HUES48 (cell line): ENCODE measurements at regions not wholly inside any gene's neighbourhood (a gene's known extent, or its start where the extent isn't known, plus 50 kb on each side); places are given as distances from the start of the nearest gene placed in this dataset.

Experiments
- H3K27ac ChIP-seq: one replicate; pipeline ENCODE4 v1.7.0; 2013; ENCODE audit warnings: low read depth, low read length, inconsistent platforms
- H3K27me3 ChIP-seq: 2 replicates; pipeline ENCODE4 v1.6.1; 2013; ENCODE audit warnings: mild to moderate bottlenecking, low read length; ENCODE audit not compliant: control insufficient read depth, insufficient read depth
- H3K36me3 ChIP-seq: 2 replicates; pipeline ENCODE4 v1.6.1; 2013; ENCODE audit warnings: low read length; ENCODE audit not compliant: control insufficient read depth, insufficient read depth
- H3K4me1 ChIP-seq: 2 replicates; pipeline ENCODE4 v1.6.1; 2013; ENCODE audit warnings: mild to moderate bottlenecking, low read length; ENCODE audit not compliant: control insufficient read depth, insufficient read depth
- H3K4me3 ChIP-seq: 2 replicates; pipeline ENCODE4 v1.5.1; 2013; ENCODE audit warnings: mild to moderate bottlenecking, low read depth, low read length
- H3K9ac ChIP-seq: 2 replicates; pipeline ENCODE4 v1.6.1; 2013; ENCODE audit warnings: mild to moderate bottlenecking, low read depth, low read length, moderate library complexity
- H3K9me3 ChIP-seq: 2 replicates; pipeline ENCODE4 v1.6.1; 2013; ENCODE audit warnings: low read length; ENCODE audit not compliant: control insufficient read depth, insufficient read depth

DNA sequence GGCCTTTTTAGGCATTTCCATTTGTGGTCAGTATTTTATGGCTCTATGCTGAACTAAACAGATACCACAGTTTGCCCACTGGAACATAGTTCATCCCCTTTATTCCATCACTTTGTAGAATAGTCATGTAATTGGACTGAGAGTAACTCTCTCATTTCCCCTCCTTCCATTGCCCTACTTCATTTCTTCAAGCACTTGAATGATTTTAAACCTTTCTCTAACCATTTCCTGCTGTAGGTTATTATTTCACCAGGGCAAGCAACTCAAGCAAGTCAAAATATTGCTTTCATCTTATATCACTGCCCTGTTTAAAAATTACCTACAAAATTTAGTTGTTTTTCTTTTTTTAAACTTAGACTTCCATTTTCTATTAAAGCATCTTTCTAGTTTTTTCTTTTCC lies 177.0 kb downstream of the RAP2B start:
- peaks cover 15% of the 10 kb centered on the region; the same call in 1 of the 2 replicates for H3K9me3 ChIP-seq
- no peaks in the 10 kb centered on the region for H3K27me3 ChIP-seq
- no peak overlapping the region for H3K4me3 ChIP-seq
- H3K27ac ChIP-seq: no peak overlapping the region
- H3K4me1 ChIP-seq: no peaks in the 10 kb centered on the region
- no peaks in the 10 kb centered on the region for H3K36me3 ChIP-seq
- H3K9ac ChIP-seq: no peak overlapping the region

GRCh38 chr3:153343988-153344782 lies 182.2 kb downstream of the RAP2B start:
- no peaks in the 10 kb centered on the region for H3K36me3 ChIP-seq
- H3K9me3 ChIP-seq: peaks cover 17% of the 10 kb centered on the region; the same call in 1 of the 2 replicates
- no peak overlapping the region for H3K4me3 ChIP-seq
- peaks cover 12% of the 10 kb centered on the region for H3K4me1 ChIP-seq
- no peak overlapping the region for H3K27ac ChIP-seq
- peaks cover 9% of the 10 kb centered on the region for H3K27me3 ChIP-seq
- H3K9ac ChIP-seq: no peak overlapping the region

GRCh38 chr3:153348457-153349107 lies 186.6 kb downstream of the RAP2B start:
- peaks cover 17% of the 10 kb centered on the region for H3K4me1 ChIP-seq
- peaks cover 14% of the 10 kb centered on the region for H3K27me3 ChIP-seq
- H3K27ac ChIP-seq: peak overlapping the region; percentile 74
- peaks cover 3% of the 10 kb centered on the region; the same call in 1 of the 2 replicates for H3K9me3 ChIP-seq
- H3K4me3 ChIP-seq: peak overlapping the region; percentile 36; the same call in 1 of the 2 replicates
- no peaks in the 10 kb centered on the region for H3K36me3 ChIP-seq
- no peak overlapping the region for H3K9ac ChIP-seq

DNA sequence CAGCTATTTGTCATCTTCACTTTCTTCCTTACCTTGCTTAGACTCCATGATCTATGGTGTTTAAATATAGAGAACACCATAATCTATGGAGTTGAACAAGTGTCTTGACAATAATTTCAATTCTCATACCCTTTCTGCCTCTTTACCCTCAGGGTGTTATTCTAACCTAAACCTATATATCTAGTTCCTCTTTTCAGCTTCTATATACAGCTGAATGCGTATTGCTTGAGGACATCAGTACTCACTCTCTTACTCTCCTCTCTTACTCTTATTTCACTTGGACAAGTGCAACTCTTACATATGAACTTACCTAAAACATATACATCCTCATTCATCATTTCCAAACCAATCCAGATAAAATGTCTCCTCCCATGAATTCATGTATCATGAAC lies 187.1 kb downstream of the RAP2B start:
- Histone ChIP-seq H3K4me1 (peaks cover 17% of the 10 kb centered on the region), H3K27ac (peak overlapping the region; percentile 74), H3K36me3 (no peaks in the 10 kb centered on the region), H3K4me3 (0 out of 2 replicates have a peak overlapping the region, but pooled peaks have one; percentile 36), H3K9me3 (peaks cover 3% of the 10 kb centered on the region; the same call in 1 of the 2 replicates), H3K27me3 (peaks cover 14% of the 10 kb centered on the region), H3K9ac (no peak overlapping the region)

DNA sequence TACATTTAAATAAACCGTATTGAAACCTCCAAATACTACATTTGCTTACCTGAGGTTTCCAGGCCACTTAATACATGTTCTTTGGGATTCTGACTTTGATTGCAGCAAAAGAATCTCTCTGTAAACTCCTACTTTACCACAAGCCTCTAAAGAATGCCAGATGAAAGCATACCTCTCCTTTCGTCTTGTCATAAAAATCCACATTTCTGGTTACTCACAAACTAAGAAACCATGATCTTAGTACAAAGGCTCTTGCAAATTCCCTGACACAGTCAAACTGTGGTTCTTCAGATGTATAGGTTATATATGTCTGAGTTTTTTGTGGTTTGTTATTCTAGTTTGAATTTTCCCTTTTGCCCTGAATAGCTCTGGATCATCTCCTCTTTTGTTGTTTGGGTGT lies 188.4 kb downstream of the RAP2B start:
- H3K27me3 ChIP-seq: peaks cover 14% of the 10 kb centered on the region

GRCh38 chr3:153354641-153355040 lies 192.6 kb downstream of the RAP2B start:
- 0 out of 2 replicates have a peak, but pooled peaks cover 2% of the 10 kb centered on the region for H3K4me1 ChIP-seq
- 0 out of 2 replicates have a peak, but pooled peaks cover under 1% of the 10 kb centered on the region for H3K27me3 ChIP-seq

More for the DNA sequence above, 188.4 kb downstream of the RAP2B start:
- Histone ChIP-seq H3K36me3 (no peaks in the 10 kb centered on the region), H3K4me3 (no peak overlapping the region), H3K4me1 (peaks cover 17% of the 10 kb centered on the region), H3K9me3 (peaks cover 3% of the 10 kb centered on the region; the same call in 1 of the 2 replicates), H3K9ac (no peak overlapping the region), H3K27ac (no peak overlapping the region)

GRCh38 chr3:153355559-153355958 lies 193.5 kb downstream of the RAP2B start:
- H3K9me3 ChIP-seq: no peaks in the 10 kb centered on the region
- H3K4me1 ChIP-seq: 0 out of 2 replicates have a peak, but pooled peaks cover 2% of the 10 kb centered on the region
- H3K4me3 ChIP-seq: no peak overlapping the region
- no peaks in the 10 kb centered on the region for H3K36me3 ChIP-seq
- no peaks in the 10 kb centered on the region for H3K27me3 ChIP-seq
- no peak overlapping the region for H3K9ac ChIP-seq
- no peak overlapping the region for H3K27ac ChIP-seq

More at GRCh38 chr3:153354641-153355040, 192.6 kb downstream of the RAP2B start:
- Histone ChIP-seq H3K9me3 (no peaks in the 10 kb centered on the region), H3K4me3 (no peak overlapping the region), H3K27ac (no peak overlapping the region), H3K9ac (no peak overlapping the region), H3K36me3 (no peaks in the 10 kb centered on the region)

DNA sequence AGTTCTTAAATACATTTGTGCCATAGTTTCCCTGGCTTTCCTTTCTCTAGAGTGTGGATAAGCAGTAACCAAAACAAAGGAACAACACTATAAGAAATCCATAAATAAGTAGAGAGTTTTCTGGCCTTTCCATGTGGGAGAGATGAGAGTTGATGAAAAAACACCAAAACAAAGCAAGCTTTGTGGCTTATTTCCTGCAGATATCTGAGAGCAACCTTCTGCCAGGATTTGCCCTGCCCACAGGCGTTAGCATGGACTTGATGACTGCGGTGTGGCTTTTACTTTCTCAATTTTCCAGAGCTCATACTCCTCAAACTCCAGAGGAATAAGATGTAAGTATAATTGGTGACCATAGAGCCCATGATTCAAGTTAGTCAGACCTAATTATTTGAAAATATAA lies 194.9 kb downstream of the RAP2B start:
- Histone ChIP-seq H3K9ac (no peak overlapping the region), H3K36me3 (no peaks in the 10 kb centered on the region), H3K4me3 (no peak overlapping the region), H3K4me1 (0 out of 2 replicates have a peak, but pooled peaks cover 2% of the 10 kb centered on the region), H3K9me3 (no peaks in the 10 kb centered on the region), H3K27me3 (no peaks in the 10 kb centered on the region), H3K27ac (no peak overlapping the region)

GRCh38 chr3:153357436-153357835 lies 195.4 kb downstream of the RAP2B start:
- no peak overlapping the region for H3K9ac ChIP-seq
- no peak overlapping the region for H3K4me3 ChIP-seq
- 0 out of 2 replicates have a peak, but pooled peaks cover 2% of the 10 kb centered on the region for H3K4me1 ChIP-seq

DNA sequence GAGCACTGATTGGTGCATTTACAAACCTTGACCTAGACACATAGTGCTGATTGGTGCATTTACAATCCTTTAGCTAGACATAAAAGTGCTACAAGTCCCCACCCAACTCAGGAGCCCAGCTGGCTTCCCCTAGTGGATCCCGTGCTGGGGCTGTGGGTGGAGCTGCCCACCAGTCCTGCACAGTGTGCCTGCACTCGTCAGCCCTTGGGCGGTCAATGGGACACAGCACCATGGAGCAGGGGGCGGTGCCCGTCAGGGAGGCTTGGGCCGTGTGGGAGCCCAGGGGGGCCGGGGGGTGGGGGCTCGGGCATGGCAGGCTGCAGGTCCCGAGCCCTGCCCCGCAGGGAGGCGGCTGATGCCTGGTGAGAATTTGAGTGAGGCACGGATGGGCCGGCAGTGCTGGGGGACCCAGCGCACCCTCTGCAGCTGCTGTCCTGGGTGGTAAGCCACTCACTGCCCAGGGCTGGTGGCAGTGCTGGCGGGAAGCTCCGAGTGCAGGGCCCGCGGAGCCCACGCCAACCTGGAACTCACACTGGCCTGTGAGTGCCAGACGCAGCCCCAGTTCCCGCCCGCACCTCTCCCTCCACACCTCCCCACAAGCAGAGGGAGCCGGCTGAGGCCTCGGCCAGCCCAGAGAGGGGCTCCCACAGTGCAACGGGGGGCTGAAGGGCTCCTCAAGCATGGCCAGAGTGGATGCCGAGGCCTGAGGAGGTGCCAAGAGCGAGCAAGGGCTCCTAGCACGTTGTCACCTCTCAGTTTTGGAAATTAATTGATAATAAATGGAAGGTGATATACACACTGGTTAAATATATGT lies 207.7 kb downstream of the RAP2B start:
- H3K27ac ChIP-seq: no peak overlapping the region
- peaks cover 16% of the 10 kb centered on the region for H3K9me3 ChIP-seq
- H3K4me3 ChIP-seq: no peak overlapping the region
- H3K36me3 ChIP-seq: no peaks in the 10 kb centered on the region
- no peaks in the 10 kb centered on the region for H3K27me3 ChIP-seq
- no peaks in the 10 kb centered on the region for H3K4me1 ChIP-seq
- no peak overlapping the region for H3K9ac ChIP-seq

More at GRCh38 chr3:153357436-153357835, 195.4 kb downstream of the RAP2B start:
- Histone ChIP-seq H3K9me3 (no peaks in the 10 kb centered on the region), H3K36me3 (no peaks in the 10 kb centered on the region), H3K27ac (no peak overlapping the region), H3K27me3 (no peaks in the 10 kb centered on the region)
